ENCODE measurements at regions not wholly inside any gene's neighbourhood (a gene's known extent, or its start where the extent isn't known, plus 50 kb on each side); places are given as distances from the start of the nearest gene placed in this dataset.

- no peaks in the 10 kb centered on the region for H3K4me1 Mint-ChIP-seq
- H3K36me3 ChIP-seq (ENCODE audit: control insufficient read depth in 2 of 2, extremely low read depth in 1 of 2, insufficient read depth in 1 of 2, low read length in 1 of 2) = no peaks in the 10 kb centered on the region
- ChIA-PET POLR2A (no interaction called here), CTCF (no interaction called here)
- H3K4me1 ChIP-seq (ENCODE audit: control insufficient read depth in 1 of 2, extremely low read depth in 1 of 2, insufficient read depth in 2 of 2, low read length in 2 of 2) = no peaks in the 10 kb centered on the region
- no peaks in the 10 kb centered on the region for H3K27me3 Mint-ChIP-seq
- no peak overlapping the region for H3K27ac Mint-ChIP-seq
- H3K9me3 Mint-ChIP-seq = peaks cover 0 to 5% (median 4%) of the 10 kb centered on the region in 3 donors
- no peaks in the 10 kb centered on the region for H3K9me3 ChIP-seq
- no peaks in the 10 kb centered on the region for H3K27me3 ChIP-seq (replicated peaks in 1 of 2; ENCODE audit: control insufficient read depth in 2 of 2, extremely low read depth in 1 of 2, insufficient read depth in 2 of 2, low read length in 1 of 2)
- no peak overlapping the region for H3K4me3 ChIP-seq (ENCODE audit: control insufficient read depth in 1 of 2, extremely low read depth in 1 of 2, low read length in 1 of 2)
- DNase-seq (no peak), ATAC-seq (replicated peaks in 1 of 4) (no peak)
- H3K36me3 Mint-ChIP-seq = no peaks in the 10 kb centered on the region
- no peak overlapping the region for H3K27ac ChIP-seq (ENCODE audit: low read length)
- H3K4me3 Mint-ChIP-seq = no peak overlapping the region
Measured at GRCh38 chrX:33465137-33465536, 253.8 kb upstream of the DMD start.

- CTCF ChIA-PET = no interaction called here
Measured at GRCh38 chrX:33457102-33457501, 245.8 kb upstream of the DMD start.

GRCh38 chrX:33447285-33447684 lies 235.9 kb upstream of the DMD start:
- no CpG with 5 or more reads among the region's 3 CpGs for WGBS (ENCODE audit: insufficient coverage)
- Mint-ChIP-seq H3K4me3 (no peak overlapping the region), H3K4me1 (no peaks in the 10 kb centered on the region), H3K27me3 (peaks cover 0 to 8% of the 10 kb centered on the region in 2 donors), H3K9me3 (peaks cover 2 to 7% (median 3%) of the 10 kb centered on the region in 3 donors), H3K27ac (no peak overlapping the region), H3K36me3 (no peaks in the 10 kb centered on the region)
- H3K4me1 ChIP-seq (ENCODE audit: control insufficient read depth in 1 of 2, extremely low read depth in 1 of 2, insufficient read depth in 2 of 2, low read length in 2 of 2) = no peaks in the 10 kb centered on the region
- CTCF ChIA-PET = no interaction called here
- H3K36me3 ChIP-seq (ENCODE audit: control insufficient read depth in 2 of 2, extremely low read depth in 1 of 2, insufficient read depth in 1 of 2, low read length in 1 of 2) = no peaks in the 10 kb centered on the region
- no peak overlapping the region for H3K27ac ChIP-seq (ENCODE audit: low read length)
- no peaks in the 10 kb centered on the region for H3K27me3 ChIP-seq (replicated peaks in 1 of 2; ENCODE audit: control insufficient read depth in 2 of 2, extremely low read depth in 1 of 2, insufficient read depth in 2 of 2, low read length in 1 of 2)
- POLR2A ChIA-PET = no interaction called here
- no peak overlapping the region for H3K4me3 ChIP-seq (ENCODE audit: control insufficient read depth in 1 of 2, extremely low read depth in 1 of 2, low read length in 1 of 2)
- no peak for ATAC-seq (replicated peaks in 1 of 4)
- H3K9me3 ChIP-seq = no peaks in the 10 kb centered on the region
- no peak for DNase-seq

More at GRCh38 chrX:33457102-33457501, 245.8 kb upstream of the DMD start:
- ATAC-seq (replicated peaks in 1 of 4) (no peak), DNase-seq (no peak)
- no peak overlapping the region for H3K27ac Mint-ChIP-seq
- POLR2A ChIA-PET = no interaction called here
- Histone ChIP-seq H3K4me3 (ENCODE audit: control insufficient read depth in 1 of 2, extremely low read depth in 1 of 2, low read length in 1 of 2) (no peak overlapping the region), H3K36me3 (ENCODE audit: control insufficient read depth in 2 of 2, extremely low read depth in 1 of 2, insufficient read depth in 1 of 2, low read length in 1 of 2) (no peaks in the 10 kb centered on the region), H3K9me3 (no peaks in the 10 kb centered on the region), H3K27ac (ENCODE audit: low read length) (no peak overlapping the region), H3K27me3 (replicated peaks in 1 of 2; ENCODE audit: control insufficient read depth in 2 of 2, extremely low read depth in 1 of 2, insufficient read depth in 2 of 2, low read length in 1 of 2) (no peaks in the 10 kb centered on the region), H3K4me1 (ENCODE audit: control insufficient read depth in 1 of 2, extremely low read depth in 1 of 2, insufficient read depth in 2 of 2, low read length in 2 of 2) (no peaks in the 10 kb centered on the region)
- H3K27me3 Mint-ChIP-seq = no peaks in the 10 kb centered on the region
- H3K9me3 Mint-ChIP-seq = peaks cover 0 to 7% (median under 1%) of the 10 kb centered on the region in 3 donors
- no peaks in the 10 kb centered on the region for H3K36me3 Mint-ChIP-seq
- WGBS (ENCODE audit: insufficient coverage) = no CpG with 5 or more reads among the region's 2 CpGs
- no peak overlapping the region for H3K4me3 Mint-ChIP-seq
- no peaks in the 10 kb centered on the region for H3K4me1 Mint-ChIP-seq

- Histone ChIP-seq H3K27ac (ENCODE audit: low read length) (no peak overlapping the region), H3K36me3 (ENCODE audit: control insufficient read depth in 2 of 2, extremely low read depth in 1 of 2, insufficient read depth in 1 of 2, low read length in 1 of 2) (no peaks in the 10 kb centered on the region), H3K9me3 (no peaks in the 10 kb centered on the region), H3K4me3 (ENCODE audit: control insufficient read depth in 1 of 2, extremely low read depth in 1 of 2, low read length in 1 of 2) (no peak overlapping the region), H3K4me1 (ENCODE audit: control insufficient read depth in 1 of 2, extremely low read depth in 1 of 2, insufficient read depth in 2 of 2, low read length in 2 of 2) (no peaks in the 10 kb centered on the region), H3K27me3 (replicated peaks in 1 of 2; ENCODE audit: control insufficient read depth in 2 of 2, extremely low read depth in 1 of 2, insufficient read depth in 2 of 2, low read length in 1 of 2) (no peaks in the 10 kb centered on the region)
- ChIA-PET POLR2A (no interaction called here), CTCF (no interaction called here)
- H3K9me3 Mint-ChIP-seq = no peaks in the 10 kb centered on the region
- WGBS (ENCODE audit: insufficient coverage) = 38% methylated on average over 5 of the region's 11 CpGs
- no peak overlapping the region for H3K27ac Mint-ChIP-seq
- H3K36me3 Mint-ChIP-seq = no peaks in the 10 kb centered on the region
- H3K4me3 Mint-ChIP-seq = no peak overlapping the region
- DNase-seq (peak in 11 of 35 experiments; percentile 1 to 41 (median 21)), ATAC-seq (replicated peaks in 1 of 4) (no peak)
- H3K4me1 Mint-ChIP-seq = no peaks in the 10 kb centered on the region
- H3K27me3 Mint-ChIP-seq = peaks cover 0 to 3% of the 10 kb centered on the region in 2 donors
Measured at GRCh38 chrX:33434256-33435092, 223.1 kb upstream of the DMD start.

- Mint-ChIP-seq H3K4me1 (no peaks in the 10 kb centered on the region), H3K36me3 (no peaks in the 10 kb centered on the region), H3K9me3 (peaks cover 0 to 11% (median 6%) of the 10 kb centered on the region in 3 donors), H3K27ac (no peak overlapping the region), H3K4me3 (no peak overlapping the region), H3K27me3 (no peaks in the 10 kb centered on the region)
- Histone ChIP-seq H3K9me3 (no peaks in the 10 kb centered on the region), H3K36me3 (ENCODE audit: control insufficient read depth in 2 of 2, extremely low read depth in 1 of 2, insufficient read depth in 1 of 2, low read length in 1 of 2) (no peaks in the 10 kb centered on the region), H3K4me1 (ENCODE audit: control insufficient read depth in 1 of 2, extremely low read depth in 1 of 2, insufficient read depth in 2 of 2, low read length in 2 of 2) (no peaks in the 10 kb centered on the region), H3K27ac (ENCODE audit: low read length) (no peak overlapping the region), H3K4me3 (ENCODE audit: control insufficient read depth in 1 of 2, extremely low read depth in 1 of 2, low read length in 1 of 2) (no peak overlapping the region), H3K27me3 (replicated peaks in 1 of 2; ENCODE audit: control insufficient read depth in 2 of 2, extremely low read depth in 1 of 2, insufficient read depth in 2 of 2, low read length in 1 of 2) (no peaks in the 10 kb centered on the region)
- ATAC-seq (replicated peaks in 1 of 4) (no peak), DNase-seq (no peak)
- POLR2A ChIA-PET = no interaction called here
- no CpG with 5 or more reads among the region's 3 CpGs for WGBS (ENCODE audit: insufficient coverage)
- CTCF ChIA-PET = no interaction called here
Measured at GRCh38 chrX:33416273-33416805, 205.0 kb upstream of the DMD start.

- Histone ChIP-seq H3K27me3 (replicated peaks in 1 of 2; ENCODE audit: control insufficient read depth in 2 of 2, extremely low read depth in 1 of 2, insufficient read depth in 2 of 2, low read length in 1 of 2) (no peaks in the 10 kb centered on the region), H3K27ac (ENCODE audit: low read length) (no peak overlapping the region), H3K36me3 (ENCODE audit: control insufficient read depth in 2 of 2, extremely low read depth in 1 of 2, insufficient read depth in 1 of 2, low read length in 1 of 2) (no peaks in the 10 kb centered on the region), H3K4me3 (ENCODE audit: control insufficient read depth in 1 of 2, extremely low read depth in 1 of 2, low read length in 1 of 2) (no peak overlapping the region), H3K4me1 (ENCODE audit: control insufficient read depth in 1 of 2, extremely low read depth in 1 of 2, insufficient read depth in 2 of 2, low read length in 2 of 2) (no peaks in the 10 kb centered on the region), H3K9me3 (no peaks in the 10 kb centered on the region)
- WGBS (ENCODE audit: insufficient coverage) = no CpG with 5 or more reads among the region's 6 CpGs
- no peak for DNase-seq
- Mint-ChIP-seq H3K9me3 (peaks cover 0 to 13% (median 12%) of the 10 kb centered on the region in 3 donors), H3K27me3 (no peaks in the 10 kb centered on the region), H3K4me3 (no peak overlapping the region), H3K4me1 (no peaks in the 10 kb centered on the region), H3K36me3 (no peaks in the 10 kb centered on the region), H3K27ac (no peak overlapping the region)
- POLR2A ChIA-PET = no interaction called here
- CTCF ChIA-PET = no interaction called here
- ATAC-seq (replicated peaks in 1 of 4) = no peak
Measured at GRCh38 chrX:33415459-33415858, 204.1 kb upstream of the DMD start.
